OCI-LY3 (cell line): ENCODE measurements at regions not wholly inside any gene's neighbourhood (a gene's known extent, or its start where the extent isn't known, plus 50 kb on each side); places are given as distances from the start of the nearest gene placed in this dataset.

Experiments
- EZH2phosphoT487 ChIP-seq: fragments of 200-600 bp; shearing (Covaris generic); IDR thresholded peaks from 2 replicates; pipeline ENCODE4 v1.6.1; 2018; ENCODE audit warnings: antibody characterized with exemption, mixed run types, low read depth
- TF ChIP-seq, protein P1 (sequence below): fragments of 200-600, 300-600 bp; sonication (generic); IDR thresholded peaks from 2 replicates; pipeline ENCODE4 v1.5.1; 2014; ENCODE audit warnings: antibody characterized with exemption, low read length, low read depth

DNA sequence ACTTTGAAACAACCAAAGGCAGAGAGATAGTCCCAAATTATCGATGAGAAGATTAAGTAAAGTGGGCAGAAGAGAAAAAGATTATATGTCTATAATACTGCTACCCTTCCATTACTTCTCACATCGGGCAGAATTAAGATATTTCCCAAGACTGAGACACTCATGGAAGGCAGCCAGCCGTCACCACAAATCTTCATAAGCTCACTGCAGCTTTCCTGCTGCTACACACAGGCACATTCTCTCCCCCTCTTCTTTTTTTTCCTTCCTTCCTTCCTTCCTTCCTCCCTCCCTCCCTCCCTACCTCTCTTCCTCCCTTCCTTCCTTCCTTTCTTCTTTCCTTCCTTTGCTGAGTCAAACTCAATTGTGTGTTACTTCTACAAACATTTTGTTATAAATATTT lies 58.7 kb upstream of the SPATA31C2 start:
- TF ChIP-seq, protein P1, sequence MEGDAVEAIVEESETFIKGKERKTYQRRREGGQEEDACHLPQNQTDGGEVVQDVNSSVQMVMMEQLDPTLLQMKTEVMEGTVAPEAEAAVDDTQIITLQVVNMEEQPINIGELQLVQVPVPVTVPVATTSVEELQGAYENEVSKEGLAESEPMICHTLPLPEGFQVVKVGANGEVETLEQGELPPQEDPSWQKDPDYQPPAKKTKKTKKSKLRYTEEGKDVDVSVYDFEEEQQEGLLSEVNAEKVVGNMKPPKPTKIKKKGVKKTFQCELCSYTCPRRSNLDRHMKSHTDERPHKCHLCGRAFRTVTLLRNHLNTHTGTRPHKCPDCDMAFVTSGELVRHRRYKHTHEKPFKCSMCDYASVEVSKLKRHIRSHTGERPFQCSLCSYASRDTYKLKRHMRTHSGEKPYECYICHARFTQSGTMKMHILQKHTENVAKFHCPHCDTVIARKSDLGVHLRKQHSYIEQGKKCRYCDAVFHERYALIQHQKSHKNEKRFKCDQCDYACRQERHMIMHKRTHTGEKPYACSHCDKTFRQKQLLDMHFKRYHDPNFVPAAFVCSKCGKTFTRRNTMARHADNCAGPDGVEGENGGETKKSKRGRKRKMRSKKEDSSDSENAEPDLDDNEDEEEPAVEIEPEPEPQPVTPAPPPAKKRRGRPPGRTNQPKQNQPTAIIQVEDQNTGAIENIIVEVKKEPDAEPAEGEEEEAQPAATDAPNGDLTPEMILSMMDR, result no peak
- no peak for TF ChIP-seq EZH2phosphoT487
